BE2C (cell line): ENCODE measurements at regions not wholly inside any gene's neighbourhood (a gene's known extent, or its start where the extent isn't known, plus 50 kb on each side); places are given as distances from the start of the nearest gene placed in this dataset.
A peak's percentile ranks its signal among the peaks of the same experiment; 100 is the strongest.

Experiments used
- DNase-seq: peaks from one replicate; pipeline ENCODE4 v3.0.0-alpha.2; 2020
- H3K27me3 ChIP-seq: fragments of 250-450 bp; sonication (Bioruptor Pico); 2 replicates; pipeline ENCODE4 v1.5.1; 2020; ENCODE audit warnings: mild to moderate bottlenecking
- H3K36me3 ChIP-seq: fragments of 250-450 bp; sonication (Bioruptor Pico); 2 replicates; pipeline ENCODE4 v1.5.1; 2020; ENCODE audit warnings: mild to moderate bottlenecking
- H3K4me1 ChIP-seq: fragments of 250-450 bp; sonication (Bioruptor Pico); 2 replicates; pipeline ENCODE4 v1.5.1; 2020
- H3K4me3 ChIP-seq: 2 replicates; pipeline ENCODE4 v1.5.1; 2011; ENCODE audit warnings: low read depth, low read length
- H3K9me3 ChIP-seq: fragments of 250-450 bp; sonication (Bioruptor Pico); 2 replicates; pipeline ENCODE4 v1.5.1; 2020
- TF ChIP-seq, protein P1 (sequence below): IDR thresholded peaks from 2 replicates; pipeline ENCODE4 v1.5.1; 2012; ENCODE audit warnings: mild to moderate bottlenecking, low read depth, low read length

DNA sequence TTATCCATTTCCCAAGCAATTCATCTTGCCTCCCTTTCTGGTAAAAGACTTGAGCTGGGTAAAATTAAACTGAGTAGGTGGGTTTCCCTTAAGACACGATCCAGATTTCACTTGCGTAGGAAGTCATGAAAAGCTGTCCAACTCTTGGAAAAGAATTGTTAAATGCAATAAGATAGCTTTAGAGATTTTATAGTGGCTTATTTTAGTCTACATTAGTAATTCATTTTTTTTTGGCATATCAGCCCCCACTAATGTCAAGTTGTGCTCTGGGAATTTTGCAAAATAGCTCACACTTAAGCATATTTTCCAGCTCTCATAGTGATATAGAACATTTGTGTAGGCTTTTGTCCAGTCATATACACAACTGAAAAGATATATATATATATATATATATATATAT is 344.7 kb upstream of the FIGN start:
- H3K27me3 ChIP-seq = no peaks in the 10 kb centered on the region
- H3K4me3 ChIP-seq = no peak overlapping the region
- TF ChIP-seq, protein P1, sequence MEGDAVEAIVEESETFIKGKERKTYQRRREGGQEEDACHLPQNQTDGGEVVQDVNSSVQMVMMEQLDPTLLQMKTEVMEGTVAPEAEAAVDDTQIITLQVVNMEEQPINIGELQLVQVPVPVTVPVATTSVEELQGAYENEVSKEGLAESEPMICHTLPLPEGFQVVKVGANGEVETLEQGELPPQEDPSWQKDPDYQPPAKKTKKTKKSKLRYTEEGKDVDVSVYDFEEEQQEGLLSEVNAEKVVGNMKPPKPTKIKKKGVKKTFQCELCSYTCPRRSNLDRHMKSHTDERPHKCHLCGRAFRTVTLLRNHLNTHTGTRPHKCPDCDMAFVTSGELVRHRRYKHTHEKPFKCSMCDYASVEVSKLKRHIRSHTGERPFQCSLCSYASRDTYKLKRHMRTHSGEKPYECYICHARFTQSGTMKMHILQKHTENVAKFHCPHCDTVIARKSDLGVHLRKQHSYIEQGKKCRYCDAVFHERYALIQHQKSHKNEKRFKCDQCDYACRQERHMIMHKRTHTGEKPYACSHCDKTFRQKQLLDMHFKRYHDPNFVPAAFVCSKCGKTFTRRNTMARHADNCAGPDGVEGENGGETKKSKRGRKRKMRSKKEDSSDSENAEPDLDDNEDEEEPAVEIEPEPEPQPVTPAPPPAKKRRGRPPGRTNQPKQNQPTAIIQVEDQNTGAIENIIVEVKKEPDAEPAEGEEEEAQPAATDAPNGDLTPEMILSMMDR = no peak
- no peaks in the 10 kb centered on the region for H3K4me1 ChIP-seq
- H3K36me3 ChIP-seq = no peaks in the 10 kb centered on the region
- no peaks in the 10 kb centered on the region for H3K9me3 ChIP-seq
- DNase-seq = no peak

DNA sequence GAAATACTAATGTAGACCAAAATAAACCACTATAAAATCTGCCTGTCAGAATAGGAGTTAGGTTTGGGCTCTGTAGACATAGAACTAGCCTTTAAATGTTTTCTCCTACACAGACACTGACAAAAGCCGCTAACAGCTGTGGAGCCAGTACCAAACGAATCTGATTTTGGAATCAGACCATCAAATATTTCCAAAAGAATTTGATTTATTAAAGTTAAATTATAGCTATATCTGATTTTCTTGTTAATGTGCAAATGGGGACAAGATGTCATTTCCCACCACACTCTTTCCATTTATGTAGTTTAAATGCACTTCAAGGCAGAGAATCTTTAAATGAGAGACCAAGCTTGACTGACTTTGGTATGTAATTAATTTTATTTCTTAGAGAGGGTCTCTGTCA is 343.4 kb upstream of the FIGN start:
- DNase-seq = no peak
- TF ChIP-seq, protein P1 = no peak
- no peaks in the 10 kb centered on the region for H3K36me3 ChIP-seq
- H3K4me3 ChIP-seq = no peak overlapping the region
- no peaks in the 10 kb centered on the region for H3K27me3 ChIP-seq
- H3K4me1 ChIP-seq = no peaks in the 10 kb centered on the region
- H3K9me3 ChIP-seq = no peaks in the 10 kb centered on the region

DNA sequence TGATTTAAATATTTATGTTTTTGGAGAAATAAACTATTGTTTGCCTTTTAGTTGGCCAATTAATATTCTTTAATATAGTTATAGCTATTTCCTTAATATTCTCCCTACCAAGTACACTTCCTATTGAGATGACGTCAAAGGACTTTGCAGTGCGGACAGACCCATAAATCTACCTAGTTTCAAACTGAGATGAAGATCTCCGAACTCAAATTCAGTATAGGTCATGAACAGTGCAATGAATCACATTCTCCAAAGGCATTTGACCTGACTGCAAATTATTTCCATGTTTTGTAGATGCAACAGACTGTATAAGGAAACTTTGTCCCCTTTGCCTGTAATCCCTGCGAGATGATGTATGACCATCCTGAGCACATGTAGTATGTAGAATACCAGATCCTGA is 342.6 kb upstream of the FIGN start:
- Histone ChIP-seq H3K4me3 (no peak overlapping the region), H3K9me3 (no peaks in the 10 kb centered on the region), H3K4me1 (no peaks in the 10 kb centered on the region), H3K27me3 (no peaks in the 10 kb centered on the region), H3K36me3 (no peaks in the 10 kb centered on the region)
- DNase-seq = no peak
- TF ChIP-seq, protein P1 = no peak

DNA sequence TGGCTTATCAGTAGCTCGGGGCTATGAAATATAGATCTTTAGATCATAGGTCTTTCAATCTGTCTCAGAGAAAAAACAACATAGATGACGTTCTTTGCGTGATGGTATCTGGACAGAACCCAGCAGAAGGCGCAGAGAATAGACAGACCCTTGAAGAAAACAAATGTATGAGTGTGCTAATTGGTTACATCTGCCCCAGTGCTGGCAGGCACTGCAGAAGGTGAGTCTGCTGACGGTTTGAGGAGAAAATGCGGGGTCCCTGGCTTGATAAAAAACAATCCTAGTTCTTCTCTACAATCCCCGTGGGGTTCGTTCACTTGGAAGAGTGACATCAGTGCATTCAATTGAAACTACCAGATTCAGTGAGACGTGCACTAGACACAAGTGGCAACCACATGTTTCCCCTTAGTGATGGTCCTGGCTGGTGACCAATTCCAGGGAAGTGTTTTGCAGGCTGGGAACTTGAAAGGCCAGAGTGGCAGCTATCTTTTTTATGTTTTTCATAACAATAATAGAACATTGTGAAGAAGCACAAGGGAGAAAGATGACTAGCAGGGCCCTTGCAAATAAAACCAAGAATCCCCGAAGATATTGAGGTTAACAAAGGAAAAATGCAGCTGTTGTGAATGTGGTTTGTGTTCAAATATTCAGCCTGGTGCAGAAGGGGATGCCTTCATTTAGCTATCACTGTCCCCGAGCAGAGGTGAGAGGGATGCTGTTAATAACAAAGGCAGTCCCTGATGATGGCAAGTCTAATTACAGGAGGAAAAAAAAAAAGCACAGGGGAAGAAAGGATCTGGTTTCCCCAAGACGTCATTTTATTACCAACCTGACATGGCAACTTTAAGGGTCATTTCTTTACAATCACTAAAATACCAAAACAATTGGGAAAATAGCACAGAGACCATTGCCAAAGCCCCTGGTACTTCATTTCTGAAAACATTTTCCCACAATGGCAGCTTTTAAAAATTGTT is 337.6 kb upstream of the FIGN start:
- H3K4me3 ChIP-seq = no peak overlapping the region
- peak; percentile 5 for DNase-seq
- TF ChIP-seq, protein P1 = no peak
- no peaks in the 10 kb centered on the region for H3K27me3 ChIP-seq
- H3K36me3 ChIP-seq = no peaks in the 10 kb centered on the region
- no peaks in the 10 kb centered on the region for H3K9me3 ChIP-seq
- no peaks in the 10 kb centered on the region for H3K4me1 ChIP-seq

DNA sequence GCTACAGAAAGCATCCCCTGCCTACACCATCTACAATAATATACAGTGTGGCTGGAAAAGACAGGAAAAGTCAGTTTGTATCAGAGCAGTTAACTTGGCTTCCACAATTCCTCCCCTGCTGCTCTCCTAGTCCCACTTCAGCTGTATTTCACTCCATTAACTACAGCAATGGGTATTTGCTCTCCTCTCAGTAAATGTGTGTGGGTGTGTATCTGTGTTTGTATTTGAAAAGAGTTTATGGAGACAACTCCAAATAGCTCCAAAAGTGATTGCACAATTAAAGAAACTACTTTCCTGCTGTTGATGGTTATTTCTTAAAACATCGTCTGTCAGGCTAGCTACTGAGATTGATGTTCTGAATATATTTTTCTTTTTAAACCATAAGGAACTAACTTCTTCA is 333.7 kb upstream of the FIGN start:
- Histone ChIP-seq H3K9me3 (no peaks in the 10 kb centered on the region), H3K4me1 (no peaks in the 10 kb centered on the region), H3K36me3 (no peaks in the 10 kb centered on the region), H3K4me3 (no peak overlapping the region), H3K27me3 (no peaks in the 10 kb centered on the region)
- DNase-seq = no peak
- TF ChIP-seq, protein P1 = no peak

DNA sequence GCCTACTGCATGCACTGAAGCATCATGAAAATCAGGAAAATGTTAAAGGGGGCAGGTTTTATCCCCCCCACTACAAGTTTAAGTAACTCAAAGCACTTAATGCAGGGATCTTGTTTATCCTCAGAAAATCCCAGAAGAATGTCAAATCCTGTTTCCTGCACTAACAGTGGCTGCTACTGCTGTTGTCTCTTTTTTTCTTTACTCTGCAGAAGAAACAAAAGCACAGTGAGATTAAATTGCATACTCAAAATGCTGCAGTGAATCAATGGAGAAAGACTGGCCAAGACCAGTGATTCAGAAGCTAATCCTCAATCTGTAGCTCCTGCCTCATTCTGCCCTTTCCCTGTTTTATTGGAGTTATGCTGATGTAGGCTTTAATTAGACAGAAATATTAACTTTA is 332.3 kb upstream of the FIGN start:
- Histone ChIP-seq H3K9me3 (no peaks in the 10 kb centered on the region), H3K4me3 (no peak overlapping the region), H3K36me3 (no peaks in the 10 kb centered on the region), H3K4me1 (no peaks in the 10 kb centered on the region), H3K27me3 (no peaks in the 10 kb centered on the region)
- TF ChIP-seq, protein P1 = no peak
- DNase-seq = no peak
